Right atrium auricular region (tissue), 2 donors: ENCODE measurements at regions not wholly inside any gene's neighbourhood (a gene's known extent, or its start where the extent isn't known, plus 50 kb on each side); places are given as distances from the start of the nearest gene placed in this dataset.

ENCODE experiments used
- DNase-seq: peaks from one replicate; pipeline ENCODE4 v3.0.0-alpha.2; 2019; ENCODE audit warnings: low spot score
- H3K27ac ChIP-seq, 2 donors: fragments of 200-600 bp; sonication (generic); 1 replicate in 1 of 2; 2 replicates in 1 of 2; pipeline ENCODE4 v1.5.1; 2016 to 2019
- H3K27me3 ChIP-seq, 2 donors: fragments of 200-600 bp; sonication (generic); one replicate each; pipeline versions ENCODE4 v1.5.1 to v1.6.0; 2017 to 2019
- H3K36me3 ChIP-seq: fragments of 200-600 bp; sonication (generic); one replicate; pipeline ENCODE4 v1.5.1; 2016
- H3K4me1 ChIP-seq, 2 donors: fragments of 200-600 bp; sonication (generic); one replicate each; pipeline versions ENCODE4 v1.5.1 to v1.6.0; 2017 to 2019
- H3K4me3 ChIP-seq, 2 donors: fragments of 200-600 bp; sonication (generic); 1 replicate in 1 of 2; 2 replicates in 1 of 2; pipeline ENCODE4 v1.5.1; 2017 to 2019; ENCODE audit warnings: mild to moderate bottlenecking in 1 of 2, moderate library complexity in 1 of 2
- H3K9me3 ChIP-seq, 2 donors: fragments of 200-600 bp; sonication (generic); one replicate each; pipeline ENCODE4 v1.5.1; 2019
- CTCF ChIP-seq, 2 donors: fragments of 200-600 bp; sonication (generic); IDR thresholded peaks; one replicate each; pipeline ENCODE4 v1.5.1; 2019; ENCODE audit warnings: antibody characterized with exemption in 2 of 2

- no peak overlapping the region for H3K4me3 ChIP-seq
- no peak for TF ChIP-seq CTCF (IDR thresholded peaks at IDR 0.05)
- H3K4me1 ChIP-seq, result peaks cover 0 to 7% of the 10 kb centered on the region in 2 donors
- no peaks in the 10 kb centered on the region for H3K9me3 ChIP-seq
- no peak overlapping the region for H3K27ac ChIP-seq
- H3K27me3 ChIP-seq, result no peaks in the 10 kb centered on the region
- DNase-seq, result no peak
- H3K36me3 ChIP-seq, result no peaks in the 10 kb centered on the region
These were observed 139.4 kb upstream of the CPNE8 start for GRCh38 chr12:39044754-39045153.

- H3K27ac ChIP-seq, result peak overlapping the region in 1 of 2 donors; percentile 54
- peaks cover 0 to 7% of the 10 kb centered on the region in 2 donors for H3K4me1 ChIP-seq
- no peak overlapping the region for H3K4me3 ChIP-seq
- no peak for DNase-seq
- H3K9me3 ChIP-seq, result no peaks in the 10 kb centered on the region
- TF ChIP-seq CTCF (IDR thresholded peaks at IDR 0.05), result no peak
- H3K27me3 ChIP-seq, result no peaks in the 10 kb centered on the region
- H3K36me3 ChIP-seq, result no peaks in the 10 kb centered on the region
These were observed 138.0 kb upstream of the CPNE8 start for GRCh38 chr12:39043424-39043822.

GRCh38 chr12:39040275-39040674, 134.9 kb upstream of the CPNE8 start:
- TF ChIP-seq CTCF (IDR thresholded peaks at IDR 0.05), result no peak
- H3K4me1 ChIP-seq, result peaks cover 0 to 7% of the 10 kb centered on the region in 2 donors
- no peaks in the 10 kb centered on the region for H3K9me3 ChIP-seq
- H3K27me3 ChIP-seq, result no peaks in the 10 kb centered on the region
- no peaks in the 10 kb centered on the region for H3K36me3 ChIP-seq
- no peak overlapping the region for H3K4me3 ChIP-seq
- H3K27ac ChIP-seq, result no peak overlapping the region
- DNase-seq, result no peak

- Histone ChIP-seq H3K27me3 (no peaks in the 10 kb centered on the region), H3K36me3 (no peaks in the 10 kb centered on the region), H3K9me3 (no peaks in the 10 kb centered on the region), H3K27ac (no peak overlapping the region), H3K4me1 (no peaks in the 10 kb centered on the region), H3K4me3 (no peak overlapping the region)
- DNase-seq, result no peak
- TF ChIP-seq CTCF (IDR thresholded peaks at IDR 0.05), result no peak
These were observed 131.7 kb upstream of the CPNE8 start for GRCh38 chr12:39037115-39037514.

GRCh38 chr12:39036105-39036504, 130.7 kb upstream of the CPNE8 start:
- no peak for DNase-seq
- no peak for TF ChIP-seq CTCF (IDR thresholded peaks at IDR 0.05)
- H3K27ac ChIP-seq, result no peak overlapping the region

GRCh38 chr12:39033782-39034181, 128.4 kb upstream of the CPNE8 start:
- no peak overlapping the region for H3K4me3 ChIP-seq
- no peak for TF ChIP-seq CTCF (IDR thresholded peaks at IDR 0.05)
- no peaks in the 10 kb centered on the region for H3K36me3 ChIP-seq
- H3K27ac ChIP-seq, result no peak overlapping the region
- H3K27me3 ChIP-seq, result no peaks in the 10 kb centered on the region
- H3K9me3 ChIP-seq, result no peaks in the 10 kb centered on the region
- DNase-seq, result no peak
- H3K4me1 ChIP-seq, result no peaks in the 10 kb centered on the region

More at GRCh38 chr12:39036105-39036504, 130.7 kb upstream of the CPNE8 start:
- Histone ChIP-seq H3K4me3 (no peak overlapping the region), H3K27me3 (no peaks in the 10 kb centered on the region), H3K4me1 (no peaks in the 10 kb centered on the region), H3K9me3 (no peaks in the 10 kb centered on the region), H3K36me3 (no peaks in the 10 kb centered on the region)
